GM19035 (cell line): ENCODE measurements at regions not wholly inside any gene's neighbourhood (a gene's known extent, or its start where the extent isn't known, plus 50 kb on each side); places are given as distances from the start of the nearest gene placed in this dataset.

Source experiments
- ATAC-seq: cut with Tn5 transposase; IDR thresholded peaks from one replicate; pipeline ENCODE4 v1.9.1; 2021; ENCODE audit not compliant: unreplicated experiment

DNA sequence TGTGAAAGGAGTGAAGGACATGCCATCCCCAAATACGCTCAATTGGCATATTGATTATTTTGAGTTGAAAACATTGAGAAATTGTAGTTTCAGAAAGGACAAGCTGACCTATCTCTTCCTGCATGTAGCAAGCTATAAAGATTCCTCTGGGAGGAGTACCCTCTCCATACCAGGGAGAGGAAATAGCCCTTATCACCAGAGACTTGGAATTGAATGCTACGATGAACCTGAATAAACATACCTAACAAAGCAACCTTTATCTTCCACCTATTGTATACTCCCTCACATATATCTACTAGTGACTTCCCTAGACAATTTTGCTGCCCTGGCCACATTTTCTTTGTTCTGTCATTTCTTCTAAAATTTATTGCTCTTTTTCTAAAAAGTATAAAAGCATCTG, 150.2 kb upstream of the EEPD1 start:
- ATAC-seq, result no peak

GRCh38 chr7:36003343-36003742, 149.7 kb upstream of the EEPD1 start:
- no peak for ATAC-seq

- no peak for ATAC-seq
Observed at GRCh38 chr7:36005293-36005692, 147.8 kb upstream of the EEPD1 start.

DNA sequence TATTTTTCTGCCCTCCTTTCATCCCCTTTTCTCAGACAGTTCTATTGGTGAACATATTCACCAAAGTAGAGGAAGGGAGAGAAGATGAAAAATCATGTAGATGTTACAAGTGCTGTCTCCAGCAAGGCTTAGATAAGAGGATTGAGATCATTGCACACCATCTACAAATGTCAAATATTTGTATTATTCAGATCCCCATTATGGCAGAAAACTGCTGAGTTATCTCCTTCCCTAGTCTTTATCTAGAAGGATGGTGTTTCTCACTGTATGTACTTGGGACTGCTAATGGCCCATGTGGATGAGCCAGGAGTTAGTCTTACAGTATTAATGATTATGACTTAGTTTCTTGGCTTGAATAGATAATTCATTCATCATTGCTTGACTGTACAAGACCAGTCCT, 147.2 kb upstream of the EEPD1 start:
- no peak for ATAC-seq

DNA sequence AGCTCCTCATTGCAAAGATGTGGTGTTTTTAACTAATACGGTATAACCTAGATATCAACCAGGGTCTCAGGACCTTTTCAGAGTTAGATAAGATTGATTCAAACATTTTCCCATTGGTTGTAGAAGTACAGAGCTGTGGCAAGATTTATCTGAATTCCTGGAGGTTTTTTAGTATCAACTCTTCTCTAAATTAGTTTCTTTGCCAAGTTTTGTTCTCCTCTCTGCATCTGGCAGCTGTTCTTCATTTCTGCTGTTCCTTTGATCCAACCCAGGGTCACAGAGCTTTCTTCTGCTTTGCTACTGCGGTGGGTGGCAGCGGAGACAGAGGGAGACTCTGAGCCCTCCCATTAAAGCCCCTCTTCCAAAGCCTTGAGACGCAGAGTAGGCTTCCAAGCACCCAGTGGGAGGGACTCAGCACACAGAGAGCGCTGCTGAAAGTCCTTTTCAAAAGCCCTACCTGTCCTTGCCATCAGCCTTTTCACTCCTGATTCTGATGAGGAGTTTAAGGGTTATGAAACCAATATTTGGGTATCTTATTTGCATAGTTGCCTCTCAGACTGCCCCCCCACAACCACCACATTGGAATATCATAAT, 146.3 kb upstream of the EEPD1 start:
- ATAC-seq, result no peak

DNA sequence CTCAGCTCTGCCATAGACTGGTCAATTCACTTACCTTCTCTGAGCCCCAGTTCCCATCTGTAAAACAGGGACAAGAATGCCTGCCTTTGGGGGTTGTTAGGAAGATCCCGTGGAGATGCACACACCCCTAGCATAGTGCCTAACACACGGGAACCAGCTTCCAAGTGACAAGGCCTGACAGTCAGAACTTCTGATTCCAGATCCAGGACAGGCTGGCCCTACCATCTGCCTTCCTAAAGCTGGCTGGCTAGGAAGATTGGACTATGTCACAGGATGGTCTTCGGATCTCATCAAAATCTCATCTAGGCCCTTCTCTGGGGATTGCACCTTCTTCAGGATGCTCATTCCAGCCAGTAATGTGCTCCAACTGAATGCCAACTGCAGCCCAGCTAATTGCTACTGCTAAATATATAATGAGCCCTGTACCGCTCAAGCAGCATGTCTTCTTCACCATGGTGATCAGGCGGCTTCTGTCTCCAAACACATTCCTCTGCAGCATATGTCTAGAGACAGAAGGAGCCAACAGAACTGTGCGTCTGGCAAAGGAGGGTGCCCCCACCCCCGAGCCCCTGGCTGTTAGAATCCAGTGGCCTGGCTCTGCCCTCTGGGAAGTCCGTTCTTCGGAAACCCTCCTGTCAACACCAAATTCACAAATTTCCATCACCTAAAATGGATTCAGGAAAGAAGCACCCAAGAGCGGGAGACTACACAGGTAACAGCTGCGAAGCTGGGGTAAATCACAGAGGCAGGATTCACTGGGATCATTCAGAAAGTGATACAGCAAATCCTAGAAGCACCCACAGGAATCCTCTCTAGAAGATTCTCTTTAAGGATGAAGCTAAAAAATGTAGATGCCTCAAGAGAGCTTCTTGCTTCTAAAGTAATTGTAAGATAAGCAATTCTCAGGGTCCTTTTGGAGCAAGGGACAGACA, 142.1 kb upstream of the EEPD1 start:
- ATAC-seq, result no peak

DNA sequence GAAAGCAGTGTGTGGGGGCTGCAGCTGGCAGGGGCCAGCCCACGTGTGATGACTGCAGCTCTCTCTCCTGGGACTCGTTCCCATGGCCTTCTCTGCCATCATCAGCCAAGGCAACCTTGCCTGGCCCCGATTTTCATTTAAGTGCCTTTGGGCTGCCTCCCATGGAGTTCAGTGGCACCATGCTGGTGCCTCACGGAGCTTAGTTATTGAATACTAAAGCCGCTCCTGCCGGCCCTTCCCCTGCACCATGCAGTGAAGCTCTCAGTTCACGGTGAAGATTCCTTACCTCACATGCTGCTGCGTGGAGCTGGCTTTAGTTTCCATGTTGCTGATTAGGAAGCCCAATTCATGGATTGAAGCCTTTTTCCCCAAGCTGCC, 141.5 kb upstream of the EEPD1 start:
- ATAC-seq, result no peak

DNA sequence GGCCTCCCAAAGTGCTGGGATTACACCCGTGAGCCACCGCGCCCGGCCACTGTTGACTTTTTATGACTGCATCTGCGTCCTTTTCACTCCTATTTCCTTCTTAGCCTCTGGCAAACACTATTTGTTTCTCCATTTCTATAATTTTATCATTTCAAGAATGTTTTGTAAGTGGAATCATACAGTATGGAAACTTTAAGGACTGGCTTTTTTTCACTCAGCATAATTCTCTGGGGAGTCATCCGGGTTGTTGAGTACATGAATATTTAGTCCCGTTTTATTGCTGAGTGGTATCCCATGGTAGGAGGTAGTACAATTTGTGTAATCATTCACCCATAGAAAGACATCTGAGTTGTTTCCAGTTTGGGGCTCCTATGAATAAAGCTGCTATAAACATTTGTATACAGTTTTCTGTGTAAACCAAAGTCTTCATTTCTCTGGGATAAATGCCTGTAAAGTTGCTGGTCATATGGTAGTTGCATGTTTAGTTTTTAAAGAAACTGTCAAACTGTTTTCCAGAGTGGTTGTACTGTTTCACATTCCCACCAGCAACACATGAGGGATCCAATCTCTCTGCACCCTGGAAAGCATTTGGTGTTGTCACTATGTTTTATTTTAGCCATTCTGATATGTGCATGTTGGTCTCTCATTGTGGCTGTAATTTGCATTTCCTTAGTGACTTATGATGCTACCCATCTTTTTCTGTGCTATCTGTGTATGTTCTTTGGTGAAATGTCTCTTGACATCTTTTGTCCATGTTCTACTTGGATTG, 139.6 kb upstream of the EEPD1 start:
- no peak for ATAC-seq

- ATAC-seq, result no peak
Observed at GRCh38 chr7:36014961-36015360, 138.1 kb upstream of the EEPD1 start.

GRCh38 chr7:36015733-36016132, 137.3 kb upstream of the EEPD1 start:
- ATAC-seq, result no peak

DNA sequence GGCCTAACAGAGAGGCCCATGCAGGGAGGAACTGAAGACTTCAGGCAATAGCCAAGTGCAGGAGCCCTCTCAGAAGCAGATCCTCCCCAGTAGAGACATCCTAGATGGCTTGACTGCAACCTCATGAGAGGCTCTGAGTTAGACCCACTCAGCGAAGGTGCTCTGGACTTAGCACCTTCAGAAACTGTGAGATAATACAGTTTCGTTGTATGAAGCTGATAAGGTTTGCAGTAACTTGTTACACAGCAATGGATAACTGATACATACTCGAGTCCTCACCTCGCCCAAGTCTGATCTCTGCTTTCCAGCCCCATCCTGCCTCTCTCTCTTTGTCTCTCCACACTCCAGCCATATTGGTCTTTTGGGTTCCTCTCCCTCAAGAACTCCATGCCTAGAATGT, 136.4 kb upstream of the EEPD1 start:
- no peak for ATAC-seq

DNA sequence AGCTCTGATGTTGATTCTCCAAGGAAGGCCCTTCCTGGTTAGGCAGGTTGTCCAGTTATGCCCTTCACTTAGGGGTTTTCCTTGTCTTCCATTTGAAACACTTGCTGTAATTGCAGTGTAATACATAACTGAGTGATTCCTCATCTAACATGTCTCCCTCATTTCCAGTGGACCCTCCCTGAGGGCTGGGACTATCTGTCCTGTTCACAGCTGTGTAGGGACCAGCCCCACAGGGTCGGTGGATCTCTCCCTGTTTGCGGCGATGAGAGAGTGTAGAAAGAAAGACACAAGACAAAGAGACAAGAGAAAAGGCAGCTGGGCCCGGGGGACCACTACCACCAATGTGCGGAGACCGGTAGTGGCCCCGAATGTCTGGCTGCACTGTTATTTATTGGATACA, 135.9 kb upstream of the EEPD1 start:
- ATAC-seq, result no peak

- no peak for ATAC-seq
Observed at GRCh38 chr7:36018816-36019484, 134.1 kb upstream of the EEPD1 start.

GRCh38 chr7:36019538-36019937, 133.5 kb upstream of the EEPD1 start:
- ATAC-seq, result no peak

DNA sequence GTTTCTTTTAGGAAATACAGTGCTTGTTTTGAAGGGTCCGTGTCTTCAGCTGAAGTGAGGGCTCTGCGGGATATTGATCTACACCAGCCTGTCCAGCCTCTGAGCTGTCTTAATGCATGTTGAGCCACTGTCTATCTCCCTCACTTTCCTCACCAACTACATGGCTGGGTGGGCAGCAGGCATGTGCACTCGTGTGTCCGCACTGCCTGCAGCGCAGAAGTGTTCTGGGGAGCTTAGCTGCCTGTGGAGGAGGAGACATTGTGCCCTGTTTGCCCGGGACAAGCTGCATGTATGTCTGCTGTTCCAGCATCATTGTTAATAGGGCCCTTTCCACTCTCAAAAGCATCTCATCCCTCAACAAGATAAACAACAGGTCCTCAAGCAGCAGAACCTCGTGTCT, 133.1 kb upstream of the EEPD1 start:
- ATAC-seq, result no peak

GRCh38 chr7:36021367-36021766, 131.7 kb upstream of the EEPD1 start:
- ATAC-seq, result no peak

GRCh38 chr7:36021917-36022550, 131.0 kb upstream of the EEPD1 start:
- ATAC-seq, result no peak

DNA sequence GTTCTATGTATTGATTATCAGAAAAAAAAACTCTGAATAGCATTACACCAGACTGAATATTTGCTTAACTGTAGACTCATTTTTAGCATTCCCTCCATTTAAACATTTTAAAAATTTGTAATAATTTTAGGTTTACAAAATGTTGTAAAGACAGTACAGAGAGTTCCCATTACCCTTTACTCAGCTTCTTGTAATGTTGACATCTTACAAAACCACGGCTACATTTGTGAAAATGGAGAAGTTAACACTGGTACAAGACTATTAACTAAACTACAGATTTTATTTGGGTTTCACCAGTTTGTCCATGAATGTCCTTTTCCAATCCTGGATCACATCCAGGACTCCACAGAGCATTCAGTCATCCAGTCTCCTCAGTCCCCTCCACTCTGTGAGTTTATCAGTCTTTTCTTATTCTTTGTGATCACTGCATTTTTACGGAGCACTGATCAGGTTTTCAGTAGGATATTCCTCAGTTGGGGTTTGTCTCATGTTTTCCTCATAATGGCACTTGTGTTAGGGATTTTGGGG, 130.0 kb upstream of the EEPD1 start:
- ATAC-seq, result no peak

- ATAC-seq, result no peak
Observed at GRCh38 chr7:36025190-36025589, 127.9 kb upstream of the EEPD1 start.

- no peak for ATAC-seq
Observed at GRCh38 chr7:36029311-36029710, 123.7 kb upstream of the EEPD1 start.
